ENCODE measurements at regions not wholly inside any gene's neighbourhood (a gene's known extent, or its start where the extent isn't known, plus 50 kb on each side); places are given as distances from the start of the nearest gene placed in this dataset.
"Not testable (repeated sequence)": the region's sequence is repeated elsewhere in the genome, so short reads cannot be mapped to it uniquely, and the experiment has no call there.

GRCh38 chr2:144124882-144125281, 395.0 kb downstream of the ZEB2 start:
- ChIA-PET POLR2A (no interaction called here), CTCF (no interaction called here)
- H3K4me3 ChIP-seq (ENCODE audit: low read depth, low read length), result no peak overlapping the region
- TF ChIP-seq CTCF (IDR thresholded peaks at IDR 0.05; ENCODE audit: insufficient read depth, low read length, missing control alignments), result no peak
- no peak for DNase-seq (ENCODE audit: low read depth, low spot score)

GRCh38 chr2:144120487-144120886, 399.4 kb downstream of the ZEB2 start:
- CTCF ChIA-PET, result no interaction called here
- POLR2A ChIA-PET, result no interaction called here
- no peak for TF ChIP-seq CTCF (IDR thresholded peaks at IDR 0.05; ENCODE audit: insufficient read depth, low read length, missing control alignments)

GRCh38 chr2:144117086-144117485, 402.8 kb downstream of the ZEB2 start:
- CTCF ChIA-PET, result interaction anchor here (0.9 kb wide), 1 partner anchor 128 kb away, joined by 3 read pairs; no protein-coding TSS in a partner anchor
- H3K4me3 ChIP-seq (ENCODE audit: low read depth, low read length), result no peak overlapping the region
- no peak for DNase-seq (ENCODE audit: low read depth, low spot score)

More at GRCh38 chr2:144120487-144120886, 399.4 kb downstream of the ZEB2 start:
- DNase-seq (ENCODE audit: low read depth, low spot score), result no peak
- no peak overlapping the region for H3K4me3 ChIP-seq (ENCODE audit: low read depth, low read length)

DNA sequence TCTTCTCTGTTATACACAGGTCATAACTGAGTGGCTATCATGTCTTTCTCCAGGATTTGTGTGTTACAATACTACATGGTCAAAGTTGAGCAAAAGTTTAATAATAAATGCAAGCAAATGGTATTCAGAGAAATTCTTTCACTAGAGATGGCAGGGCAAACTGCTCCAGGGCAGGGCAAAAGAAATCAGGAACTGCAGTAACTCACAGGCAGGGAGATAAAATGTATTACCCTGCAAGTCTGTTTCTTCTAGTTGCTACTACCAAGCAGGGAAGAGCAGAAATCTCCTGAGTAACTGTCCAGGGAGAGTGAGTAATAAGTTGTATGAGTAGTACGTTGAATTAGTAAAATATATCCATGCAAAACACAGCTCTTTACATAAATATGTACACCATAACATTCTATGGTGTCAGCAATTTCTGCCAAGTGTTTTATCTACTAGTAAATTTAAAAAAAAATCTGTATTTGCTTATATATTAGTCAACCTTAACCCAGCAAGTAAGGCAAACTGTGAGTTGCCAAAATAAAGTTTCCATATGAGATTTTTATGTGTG, 404.1 kb downstream of the ZEB2 start:
- ChIA-PET POLR2A (no interaction called here), CTCF (no interaction called here)
- TF ChIP-seq CTCF (IDR thresholded peaks at IDR 0.05; ENCODE audit: insufficient read depth, low read length, missing control alignments), result no peak
- H3K4me3 ChIP-seq (ENCODE audit: low read depth, low read length), result no peak overlapping the region
- DNase-seq (ENCODE audit: low read depth, low spot score), result no peak

More at GRCh38 chr2:144117086-144117485, 402.8 kb downstream of the ZEB2 start:
- POLR2A ChIA-PET, result no interaction called here
- no peak for TF ChIP-seq CTCF (IDR thresholded peaks at IDR 0.05; ENCODE audit: insufficient read depth, low read length, missing control alignments)

- no peak for DNase-seq (ENCODE audit: low read depth, low spot score)
- ChIA-PET POLR2A (no interaction called here), CTCF (no interaction called here)
- no peak for TF ChIP-seq CTCF (IDR thresholded peaks at IDR 0.05; ENCODE audit: insufficient read depth, low read length, missing control alignments)
- no peak overlapping the region for H3K4me3 ChIP-seq (ENCODE audit: low read depth, low read length)
Observed at GRCh38 chr2:144114760-144115159, 405.2 kb downstream of the ZEB2 start.

- CTCF ChIA-PET, result interaction anchor here (1.0 kb wide), 1 partner anchor 12 kb away, joined by 4 read pairs; no protein-coding TSS in a partner anchor
- TF ChIP-seq CTCF (IDR thresholded peaks at IDR 0.05; ENCODE audit: insufficient read depth, low read length, missing control alignments), result no peak
- POLR2A ChIA-PET, result no interaction called here
Observed at GRCh38 chr2:144111437-144111836, 408.5 kb downstream of the ZEB2 start.

DNA sequence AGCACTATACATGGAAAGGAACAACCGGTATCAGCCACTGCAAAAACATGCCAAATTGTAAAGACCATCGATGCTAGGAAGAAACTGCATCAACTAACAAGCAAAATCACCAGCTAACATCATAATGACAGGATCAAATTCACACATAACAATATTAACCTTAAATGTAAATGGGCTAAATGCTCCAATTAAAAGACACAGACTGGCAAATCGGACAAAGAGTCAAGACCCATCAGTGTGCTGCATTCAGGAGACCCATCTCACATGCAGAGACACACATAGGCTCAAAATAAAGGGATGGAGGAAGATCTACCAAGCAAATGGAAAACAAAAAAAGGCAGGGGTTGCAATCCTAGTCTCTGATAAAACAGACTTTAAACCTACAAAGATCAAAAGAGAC, 413.8 kb downstream of the ZEB2 start:
- CTCF ChIA-PET; H3K4me3 ChIP-seq (ENCODE audit: low read depth, low read length); DNase-seq (ENCODE audit: low read depth, low spot score); POLR2A ChIA-PET: not testable (repeated sequence)

More at GRCh38 chr2:144111437-144111836, 408.5 kb downstream of the ZEB2 start:
- peak; percentile 83 for DNase-seq (ENCODE audit: low read depth, low spot score)
- H3K4me3 ChIP-seq (ENCODE audit: low read depth, low read length), result no peak overlapping the region

All from AG04449 (cell line).